Peyer's patch (tissue), 4 donors: ENCODE measurements at regions not wholly inside any gene's neighbourhood (a gene's known extent, or its start where the extent isn't known, plus 50 kb on each side); places are given as distances from the start of the nearest gene placed in this dataset.

Experiments used
- POLR2A ChIP-seq, 2 donors: fragments of 450-650 bp; IDR thresholded peaks; one replicate each; pipeline ENCODE4 v1.5.1; 2017; ENCODE audit warnings: antibody characterized with exemption in 2 of 2, mild to moderate bottlenecking in 2 of 2, moderate library complexity in 2 of 2
- TF ChIP-seq, protein P1 (sequence below), 6 experiments: fragments of 450-650 bp in 4 of 6; fragments of 200-600 bp in 2 of 6; sonication (generic) in 1 of 6; IDR thresholded peaks; one replicate each; pipeline ENCODE4 v1.5.1; 2017 to 2019; ENCODE audit warnings: antibody characterized with exemption in 6 of 6, mild to moderate bottlenecking in 3 of 6, moderate library complexity in 1 of 6

DNA sequence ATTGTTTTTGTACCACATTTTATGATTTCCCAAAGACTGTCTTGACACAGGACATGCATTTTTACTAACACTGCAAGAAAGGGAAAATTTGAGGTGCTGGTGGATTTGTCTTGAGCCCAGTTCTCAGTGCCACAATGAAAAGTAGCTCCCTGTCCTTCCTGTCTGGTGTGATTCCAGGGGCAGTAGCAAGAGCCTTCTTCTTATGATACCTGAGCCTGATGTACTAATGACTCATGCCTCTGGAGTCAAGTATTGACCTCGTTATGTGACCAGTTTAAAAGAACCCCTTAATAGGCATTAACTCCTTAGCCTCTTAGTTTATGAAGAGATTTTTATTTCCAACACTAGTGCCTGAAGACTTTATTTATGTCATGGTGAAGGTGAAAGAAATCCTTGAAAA, 728.6 kb downstream of the SLC4A3 start:
- TF ChIP-seq, protein P1, sequence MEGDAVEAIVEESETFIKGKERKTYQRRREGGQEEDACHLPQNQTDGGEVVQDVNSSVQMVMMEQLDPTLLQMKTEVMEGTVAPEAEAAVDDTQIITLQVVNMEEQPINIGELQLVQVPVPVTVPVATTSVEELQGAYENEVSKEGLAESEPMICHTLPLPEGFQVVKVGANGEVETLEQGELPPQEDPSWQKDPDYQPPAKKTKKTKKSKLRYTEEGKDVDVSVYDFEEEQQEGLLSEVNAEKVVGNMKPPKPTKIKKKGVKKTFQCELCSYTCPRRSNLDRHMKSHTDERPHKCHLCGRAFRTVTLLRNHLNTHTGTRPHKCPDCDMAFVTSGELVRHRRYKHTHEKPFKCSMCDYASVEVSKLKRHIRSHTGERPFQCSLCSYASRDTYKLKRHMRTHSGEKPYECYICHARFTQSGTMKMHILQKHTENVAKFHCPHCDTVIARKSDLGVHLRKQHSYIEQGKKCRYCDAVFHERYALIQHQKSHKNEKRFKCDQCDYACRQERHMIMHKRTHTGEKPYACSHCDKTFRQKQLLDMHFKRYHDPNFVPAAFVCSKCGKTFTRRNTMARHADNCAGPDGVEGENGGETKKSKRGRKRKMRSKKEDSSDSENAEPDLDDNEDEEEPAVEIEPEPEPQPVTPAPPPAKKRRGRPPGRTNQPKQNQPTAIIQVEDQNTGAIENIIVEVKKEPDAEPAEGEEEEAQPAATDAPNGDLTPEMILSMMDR (IDR thresholded peaks at IDR 0.05): no peak
- no peak for TF ChIP-seq POLR2A (IDR thresholded peaks at IDR 0.05)
